Natural killer cell treated with Interleukin-12 subunit alpha and Interleukin-12 subunit beta and Interleukin-15 and Interleukin-18, amount 100 ng/mL, for 72 hours (primary cell): ENCODE measurements at regions not wholly inside any gene's neighbourhood (a gene's known extent, or its start where the extent isn't known, plus 50 kb on each side); places are given as distances from the start of the nearest gene placed in this dataset.
"Not testable (repeated sequence)": the region's sequence is repeated elsewhere in the genome, so short reads cannot be mapped to it uniquely, and the experiment has no call there.

ENCODE experiments used
- ATAC-seq, 2 donors: fragments of 150-1000 bp; cut with Tn5 transposase in 1 of 2; sonication (Bioruptor Pico), chemical (Tn5 transposase) in 1 of 2; 2 replicates each; pipeline ENCODE4 v1.10.0; 2021
- DNase-seq: peaks from one replicate; pipeline ENCODE4 v3.0.0; 2022; ENCODE audit warnings: low spot score
- H3K27ac Mint-ChIP-seq, 2 donors: 1 replicate in 1 of 2; 2 replicates in 1 of 2; pipeline ENCODE4 v1.8.0; 2022; ENCODE audit warnings: mixed read lengths in 2 of 2, mild to moderate bottlenecking in 1 of 2, moderate library complexity in 1 of 2
- H3K27me3 Mint-ChIP-seq, 2 donors: 1 replicate in 1 of 2; 2 replicates in 1 of 2; pipeline ENCODE4 v1.8.0; 2022; ENCODE audit warnings: mixed read lengths in 2 of 2
- H3K36me3 Mint-ChIP-seq: one replicate; pipeline ENCODE4 v1.8.0; 2022; ENCODE audit warnings: mixed read lengths
- H3K4me1 Mint-ChIP-seq, 2 donors: 1 replicate in 1 of 2; 2 replicates in 1 of 2; pipeline ENCODE4 v1.8.0; 2022; ENCODE audit warnings: low read depth in 2 of 2, mixed read lengths in 2 of 2, mild to moderate bottlenecking in 1 of 2
- H3K4me3 Mint-ChIP-seq: one replicate; pipeline ENCODE4 v1.8.0; 2022; ENCODE audit warnings: mixed read lengths
- H3K9me3 Mint-ChIP-seq: 2 replicates; pipeline ENCODE4 v1.8.0; 2022; ENCODE audit warnings: mixed read lengths

GRCh38 chrX:131836161-131836560 lies 186.9 kb upstream of the STK26 start:
- no peak overlapping the region for H3K27ac Mint-ChIP-seq
- peaks cover 1 to 9% of the 10 kb centered on the region in 2 donors for H3K4me1 Mint-ChIP-seq
- peaks cover 0 to 10% of the 10 kb centered on the region in 2 donors for H3K27me3 Mint-ChIP-seq
- H3K4me3 Mint-ChIP-seq: no peak overlapping the region
- DNase-seq (no peak), ATAC-seq (no peak)
- no peaks in the 10 kb centered on the region for H3K36me3 Mint-ChIP-seq
- no peaks in the 10 kb centered on the region for H3K9me3 Mint-ChIP-seq

- H3K4me1 Mint-ChIP-seq: peaks cover 0 to 7% of the 10 kb centered on the region in 2 donors
- no peaks in the 10 kb centered on the region for H3K36me3 Mint-ChIP-seq
- no peak overlapping the region for H3K27ac Mint-ChIP-seq
- no peak for ATAC-seq
- no peaks in the 10 kb centered on the region for H3K9me3 Mint-ChIP-seq
- DNase-seq: no peak
- peaks cover 0 to 10% of the 10 kb centered on the region in 2 donors for H3K27me3 Mint-ChIP-seq
- H3K4me3 Mint-ChIP-seq: no peak overlapping the region
Measured at GRCh38 chrX:131837325-131837724, 185.8 kb upstream of the STK26 start.

GRCh38 chrX:131840799-131841495 lies 182.2 kb upstream of the STK26 start:
- ATAC-seq (peak in 1 of 2 donors; percentile 48), DNase-seq (no peak)
- H3K4me1 Mint-ChIP-seq: peaks cover 0 to 7% of the 10 kb centered on the region in 2 donors
- no peaks in the 10 kb centered on the region for H3K36me3 Mint-ChIP-seq
- H3K27ac Mint-ChIP-seq: no peak overlapping the region
- no peaks in the 10 kb centered on the region for H3K9me3 Mint-ChIP-seq
- no peak overlapping the region for H3K4me3 Mint-ChIP-seq
- H3K27me3 Mint-ChIP-seq: peaks cover 0 to 20% of the 10 kb centered on the region in 2 donors

GRCh38 chrX:131841496-131842437 lies 181.3 kb upstream of the STK26 start:
- DNase-seq: no peak
- Mint-ChIP-seq H3K27ac (no peak overlapping the region), H3K36me3 (no peaks in the 10 kb centered on the region), H3K9me3 (no peaks in the 10 kb centered on the region), H3K27me3 (peaks cover 0 to 19% of the 10 kb centered on the region in 2 donors), H3K4me1 (peaks cover 0 to 7% of the 10 kb centered on the region in 2 donors), H3K4me3 (no peak overlapping the region)
- ATAC-seq: peak; percentile 62 to 86

GRCh38 chrX:131843987-131844386 lies 179.1 kb upstream of the STK26 start:
- Mint-ChIP-seq H3K27me3 (peaks cover 0 to 21% of the 10 kb centered on the region in 2 donors), H3K4me1 (peaks cover 0 to 7% of the 10 kb centered on the region in 2 donors), H3K4me3 (no peak overlapping the region), H3K27ac (no peak overlapping the region), H3K36me3 (no peaks in the 10 kb centered on the region), H3K9me3 (no peaks in the 10 kb centered on the region)
- no peak for DNase-seq
- ATAC-seq: no peak

GRCh38 chrX:131845201-131845600 lies 177.9 kb upstream of the STK26 start:
- DNase-seq (no peak), ATAC-seq (no peak)
- peaks cover 0 to 23% of the 10 kb centered on the region in 2 donors for H3K27me3 Mint-ChIP-seq
- H3K27ac Mint-ChIP-seq: no peak overlapping the region
- peaks cover 0 to 7% of the 10 kb centered on the region in 2 donors for H3K4me1 Mint-ChIP-seq
- H3K36me3 Mint-ChIP-seq: no peaks in the 10 kb centered on the region
- H3K4me3 Mint-ChIP-seq: no peak overlapping the region
- no peaks in the 10 kb centered on the region for H3K9me3 Mint-ChIP-seq

- H3K27me3 Mint-ChIP-seq: peaks cover 0 to 17% of the 10 kb centered on the region in 2 donors
- H3K4me1 Mint-ChIP-seq: peaks cover 0 to 7% of the 10 kb centered on the region in 2 donors
- no peaks in the 10 kb centered on the region for H3K9me3 Mint-ChIP-seq
- DNase-seq (no peak), ATAC-seq (no peak)
- no peak overlapping the region for H3K27ac Mint-ChIP-seq
- no peak overlapping the region for H3K4me3 Mint-ChIP-seq
- no peaks in the 10 kb centered on the region for H3K36me3 Mint-ChIP-seq
Measured at GRCh38 chrX:131845771-131846170, 177.3 kb upstream of the STK26 start.

GRCh38 chrX:131850964-131851363 lies 172.1 kb upstream of the STK26 start:
- not testable (repeated sequence) for ATAC-seq, H3K36me3 Mint-ChIP-seq, H3K9me3 Mint-ChIP-seq, H3K4me3 Mint-ChIP-seq, H3K27ac Mint-ChIP-seq, H3K4me1 Mint-ChIP-seq, DNase-seq
- peaks cover 0 to 25% of the 10 kb centered on the region in 2 donors for H3K27me3 Mint-ChIP-seq

GRCh38 chrX:131853440-131853839 lies 169.7 kb upstream of the STK26 start:
- H3K9me3 Mint-ChIP-seq: no peaks in the 10 kb centered on the region
- ATAC-seq (no peak), DNase-seq (no peak)
- H3K4me1 Mint-ChIP-seq: no peaks in the 10 kb centered on the region
- no peak overlapping the region for H3K4me3 Mint-ChIP-seq
- H3K27me3 Mint-ChIP-seq: peaks cover 0 to 22% of the 10 kb centered on the region in 2 donors
- H3K27ac Mint-ChIP-seq: no peak overlapping the region
- H3K36me3 Mint-ChIP-seq: no peaks in the 10 kb centered on the region

- Mint-ChIP-seq H3K27ac (no peak overlapping the region), H3K9me3 (no peaks in the 10 kb centered on the region), H3K27me3 (peaks cover 0 to 23% of the 10 kb centered on the region in 2 donors), H3K36me3 (no peaks in the 10 kb centered on the region), H3K4me1 (no peaks in the 10 kb centered on the region), H3K4me3 (no peak overlapping the region)
- ATAC-seq: no peak
- DNase-seq: no peak
Measured at GRCh38 chrX:131854581-131854980, 168.5 kb upstream of the STK26 start.

- Mint-ChIP-seq H3K36me3 (no peaks in the 10 kb centered on the region), H3K27ac (no peak overlapping the region), H3K9me3 (no peaks in the 10 kb centered on the region), H3K27me3 (peaks cover 0 to 19% of the 10 kb centered on the region in 2 donors), H3K4me1 (no peaks in the 10 kb centered on the region), H3K4me3 (no peak overlapping the region)
- DNase-seq: no peak
- peak in 1 of 2 donors; percentile 49 for ATAC-seq
Measured at GRCh38 chrX:131861088-131861787, 161.9 kb upstream of the STK26 start.

GRCh38 chrX:131862321-131862720 lies 160.8 kb upstream of the STK26 start:
- H3K36me3 Mint-ChIP-seq: no peaks in the 10 kb centered on the region
- ATAC-seq: no peak
- DNase-seq: no peak
- H3K9me3 Mint-ChIP-seq: no peaks in the 10 kb centered on the region
- no peak overlapping the region for H3K4me3 Mint-ChIP-seq
- peaks cover 0 to 23% of the 10 kb centered on the region in 2 donors for H3K27me3 Mint-ChIP-seq
- no peak overlapping the region for H3K27ac Mint-ChIP-seq
- H3K4me1 Mint-ChIP-seq: no peaks in the 10 kb centered on the region

GRCh38 chrX:131869182-131869581 lies 153.9 kb upstream of the STK26 start:
- H3K4me3 Mint-ChIP-seq: no peak overlapping the region
- H3K9me3 Mint-ChIP-seq: no peaks in the 10 kb centered on the region
- ATAC-seq: no peak
- no peak overlapping the region for H3K27ac Mint-ChIP-seq
- no peaks in the 10 kb centered on the region for H3K36me3 Mint-ChIP-seq
- DNase-seq: no peak
- H3K27me3 Mint-ChIP-seq: peaks cover 0 to 20% of the 10 kb centered on the region in 2 donors
- H3K4me1 Mint-ChIP-seq: no peaks in the 10 kb centered on the region
